Lower leg skin (tissue), 4 donors: ENCODE measurements at regions not wholly inside any gene's neighbourhood (a gene's known extent, or its start where the extent isn't known, plus 50 kb on each side); places are given as distances from the start of the nearest gene placed in this dataset.

Experiments
- DNase-seq, 2 donors: peaks; one replicate each; pipeline ENCODE4 v3.0.0-alpha.2; 2019; ENCODE audit warnings: low spot score in 2 of 2
- H3K4me3 ChIP-seq: fragments of 200-600 bp; sonication (generic); 2 replicates; pipeline ENCODE4 v1.5.1; 2017; ENCODE audit warnings: mild to moderate bottlenecking, low read depth; ENCODE audit not compliant: poor library complexity, severe bottlenecking
- CTCF ChIP-seq, 3 donors: fragments of 450-650 bp; IDR thresholded peaks; one replicate each; pipeline ENCODE4 v1.5.1; 2016; ENCODE audit warnings: antibody characterized with exemption in 3 of 3, mild to moderate bottlenecking in 3 of 3, moderate library complexity in 2 of 3
- POLR2A ChIP-seq, 2 donors: fragments of 450-650 bp; IDR thresholded peaks; one replicate each; pipeline ENCODE4 v1.6.1; 2016 to 2017; ENCODE audit warnings: antibody characterized with exemption in 2 of 2, mild to moderate bottlenecking in 1 of 2, moderate library complexity in 1 of 2
- WGBS, 2 donors: methylation state at CpG; one replicate each; pipeline ENCODE4 v1.1.5; 2018; 5-methylcytosine and 5-hydroxymethylcytosine counted together
- intact Hi-C: fragments of 100-400 bp; cut with DNase I; formaldehyde crosslinking; loops from one replicate; pipeline ENCODE4 v1.15.0; 2023; ENCODE audit warnings: low total_unique reads

DNA sequence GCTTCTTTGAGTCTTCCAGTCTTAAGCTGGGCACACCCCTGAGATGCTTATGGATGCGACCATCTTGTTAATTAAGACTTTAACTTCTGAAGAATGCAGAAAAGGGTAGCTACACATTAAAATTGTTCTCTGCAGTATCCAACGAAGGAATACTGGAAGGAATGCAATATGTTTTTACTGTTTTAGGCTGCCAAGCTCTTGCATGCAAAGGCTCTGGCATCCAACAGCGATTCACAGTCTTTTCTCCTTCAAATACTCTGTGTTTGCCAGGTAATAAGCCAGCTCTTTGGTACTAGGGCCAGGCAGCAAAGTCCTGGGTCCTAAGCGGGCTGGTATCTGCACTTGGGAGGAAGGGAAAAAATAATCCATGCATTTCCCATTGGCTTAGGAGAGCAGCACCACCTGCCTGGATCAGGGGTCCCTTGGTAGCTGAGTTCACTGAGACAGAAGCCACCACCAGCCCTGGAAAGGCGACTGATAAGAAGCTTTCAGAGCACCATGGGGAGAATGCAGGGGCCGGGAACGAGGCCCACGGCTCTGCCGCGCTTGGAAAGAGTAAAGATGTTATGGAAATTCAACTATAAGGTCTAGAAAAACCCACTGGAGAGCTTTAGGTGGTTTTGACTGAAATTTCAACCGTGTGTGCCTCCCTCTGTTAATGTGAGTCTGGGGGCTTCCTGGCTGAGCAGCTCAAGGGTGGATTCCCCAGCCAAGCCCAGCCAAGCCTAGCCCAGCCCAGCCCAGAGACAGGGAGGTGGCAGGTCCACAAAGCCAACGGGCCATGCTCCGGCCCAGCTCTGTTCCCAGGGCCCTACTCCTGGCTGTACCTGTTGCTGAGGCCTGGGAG is 67.0 kb upstream of the CCND1 start:
- DNase-seq, result peak in 1 of 2 donors; percentile 70
- intact Hi-C loops, result no loop called here
- WGBS, 2 donors, result 80 to 84% methylated on average over 13 of the region's 13 CpGs
- no peak for TF ChIP-seq POLR2A (IDR thresholded peaks at IDR 0.05)
- no peak for TF ChIP-seq CTCF (IDR thresholded peaks at IDR 0.05)
- no peak overlapping the region for H3K4me3 ChIP-seq

- TF ChIP-seq CTCF (IDR thresholded peaks at IDR 0.05) (no peak), POLR2A (IDR thresholded peaks at IDR 0.05) (no peak)
- intact Hi-C loops, result no loop called here
These were observed 66.2 kb upstream of the CCND1 start for GRCh38 chr11:69574608-69575255.

DNA sequence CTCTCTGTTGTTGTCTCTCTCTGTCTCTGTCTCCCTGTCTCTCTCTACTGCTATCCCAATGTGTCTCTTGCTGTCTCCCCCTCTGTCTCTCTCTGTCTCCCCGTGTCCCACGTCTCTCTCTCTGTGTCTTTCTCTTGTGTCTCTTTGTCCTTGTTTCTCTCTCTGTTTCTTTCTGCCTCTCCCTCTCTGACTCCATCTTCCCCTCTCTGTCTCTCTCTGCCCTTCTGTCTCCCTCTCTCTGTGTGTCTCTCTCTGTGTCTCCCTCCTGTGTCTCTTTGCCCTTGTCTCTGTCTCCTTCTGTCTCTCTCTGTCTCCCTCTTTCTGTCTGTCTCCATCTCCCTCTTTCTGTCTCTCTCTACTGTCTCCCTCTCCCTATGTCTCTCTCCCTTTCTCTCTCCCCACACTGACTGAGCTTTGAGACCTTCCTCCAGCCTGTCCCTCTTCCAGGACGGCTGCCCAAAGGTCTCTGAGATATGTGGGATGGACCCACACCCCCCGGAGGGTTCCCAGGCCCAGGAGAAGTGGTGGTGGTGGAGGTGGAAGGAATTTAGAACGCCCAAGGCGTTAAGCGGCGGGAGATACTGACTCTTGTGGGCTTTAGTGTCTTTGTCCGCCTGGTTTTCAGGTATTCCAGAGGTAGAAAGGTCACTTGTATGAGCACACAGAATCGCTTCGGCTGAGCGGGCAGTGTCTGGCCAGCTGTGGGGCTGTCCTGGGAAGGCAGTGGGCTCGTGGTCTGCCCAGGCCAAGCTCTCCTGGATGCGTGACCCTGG is 65.5 kb upstream of the CCND1 start:
- DNase-seq, result no peak
- WGBS, 2 donors, result 82 to 86% methylated on average over 14 of the region's 14 CpGs
- H3K4me3 ChIP-seq, result no peak overlapping the region
- no peak for TF ChIP-seq POLR2A (IDR thresholded peaks at IDR 0.05)
- no peak for TF ChIP-seq CTCF (IDR thresholded peaks at IDR 0.05)
- intact Hi-C loops, result no loop called here

More at GRCh38 chr11:69574608-69575255, 66.2 kb upstream of the CCND1 start:
- peak in 1 of 2 donors; percentile 65 for DNase-seq
- no peak overlapping the region for H3K4me3 ChIP-seq
- WGBS, 2 donors, result 94 to 96% methylated on average over 14 to 16 of the region's 16 CpGs

DNA sequence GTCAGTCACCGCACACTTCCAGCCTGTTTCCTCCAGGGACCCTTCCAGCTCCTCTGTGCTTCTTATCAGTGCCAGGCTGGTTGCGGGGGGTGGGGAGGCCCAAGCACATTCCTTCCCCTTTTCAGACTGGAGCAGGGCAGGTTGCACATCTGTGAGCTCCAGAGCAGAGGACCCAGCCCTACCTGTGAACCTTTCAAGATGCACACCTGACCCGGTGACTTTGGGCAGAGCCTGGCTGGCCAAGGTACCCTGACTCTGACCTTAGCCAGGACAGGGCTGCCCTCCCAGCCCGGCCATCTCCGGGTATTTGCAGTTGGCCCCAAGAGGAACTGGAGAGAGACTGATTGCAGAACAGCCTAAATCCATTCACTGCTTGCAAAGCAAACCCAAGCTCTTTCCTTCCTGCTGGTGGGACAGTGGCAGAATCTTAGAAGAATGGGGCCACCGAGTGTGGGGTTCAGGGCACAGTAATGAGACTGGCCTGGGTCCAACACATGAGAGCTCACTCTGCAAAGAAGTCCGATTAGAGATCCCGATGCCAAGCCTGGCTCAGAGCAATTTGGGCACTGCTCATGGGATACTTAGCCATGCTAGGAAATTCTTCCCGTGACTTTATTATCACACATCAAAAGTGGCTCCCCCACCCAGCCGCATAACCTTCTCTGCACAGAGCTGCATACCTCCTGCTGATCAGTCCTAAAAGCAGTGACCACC is 64.7 kb upstream of the CCND1 start:
- H3K4me3 ChIP-seq, result no peak overlapping the region
- WGBS, 2 donors, result 46 to 65% methylated on average over 10 of the region's 10 CpGs
- intact Hi-C loops, result no loop called here
- DNase-seq, result peak in 1 of 2 donors; percentile 84
- TF ChIP-seq CTCF (IDR thresholded peaks at IDR 0.05) (no peak), POLR2A (IDR thresholded peaks at IDR 0.05) (no peak)

DNA sequence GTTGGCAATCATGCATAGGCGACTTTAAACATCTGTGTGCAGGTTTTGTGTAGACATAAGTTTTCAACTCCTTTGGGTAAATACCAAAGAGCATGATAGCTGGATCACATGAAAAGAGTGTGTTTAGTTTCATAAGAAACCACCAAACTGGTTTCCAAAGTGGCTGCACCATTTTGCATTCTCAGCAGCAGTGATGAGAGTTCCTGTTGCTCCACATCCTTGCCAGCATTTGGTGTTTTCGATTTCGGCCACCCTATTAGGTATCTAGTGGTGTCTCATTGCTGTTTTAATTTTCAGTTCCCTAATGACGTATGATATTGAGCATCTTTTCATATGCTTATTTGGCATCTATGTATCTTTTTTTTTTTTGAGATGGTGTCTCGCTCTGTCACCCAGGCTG is 62.8 kb upstream of the CCND1 start:
- no peak for DNase-seq
- TF ChIP-seq POLR2A (IDR thresholded peaks at IDR 0.05) (no peak), CTCF (IDR thresholded peaks at IDR 0.05) (no peak)
- H3K4me3 ChIP-seq, result no peak overlapping the region
- intact Hi-C loops, result no loop called here
- WGBS, 2 donors, result 89 to 90% methylated on average over 5 of the region's 5 CpGs
